B cell (primary cell): ENCODE measurements at regions not wholly inside any gene's neighbourhood (a gene's known extent, or its start where the extent isn't known, plus 50 kb on each side); places are given as distances from the start of the nearest gene placed in this dataset.

Source experiments
- ATAC-seq: fragments of 200-7000 bp; cut with Tn5 transposase; one replicate; pipeline ENCODE4 v1.10.0; 2021; ENCODE audit warnings: low read depth, mild to moderate bottlenecking, moderate number of reproducible peaks, moderate library complexity
- CTCF ChIA-PET: fragments of 350-600 bp; sonication (Branson Sonifier 250); formaldehyde crosslinking; loops from one replicate; lab custom pipeline; 2021; ENCODE audit warnings: antibody characterized with exemption, inconsistent platforms; lab: Charles Lee
- POLR2A ChIA-PET: fragments of 350-600 bp; sonication (Branson Sonifier 250); formaldehyde crosslinking; loops from one replicate; lab custom pipeline; 2021; ENCODE audit warnings: antibody characterized with exemption; lab: Charles Lee
- DNase-seq: peaks from one replicate; pipeline ENCODE4 v3.0.0; 2013
- H2AFZ ChIP-seq: 2 replicates; pipeline ENCODE4 v1.6.1; 2012; ENCODE audit warnings: mild to moderate bottlenecking, low read depth, low read length; ENCODE audit not compliant: insufficient read depth, poor library complexity, severe bottlenecking
- H3K27ac ChIP-seq, 2 donors: 1 replicate in 1 of 2; 2 replicates in 1 of 2; pipeline ENCODE4 v1.5.1; 2012 to 2013; ENCODE audit warnings: low read length in 2 of 2, mild to moderate bottlenecking in 2 of 2, moderate library complexity in 1 of 2
- H3K27me3 ChIP-seq, 4 experiments: fragments of 200-600 bp in 1 of 4; sonication (generic) in 1 of 4; replicated peaks in 1 of 4; 1 replicate in 2 of 4; 2 replicates in 2 of 4; pipeline versions ENCODE4 v1.6.1 to v1.7.0; 2013 to 2016; ENCODE audit warnings: low read length in 3 of 4, mild to moderate bottlenecking in 2 of 4, mixed read lengths in 1 of 4, moderate library complexity in 1 of 4; ENCODE audit not compliant: insufficient read depth in 4 of 4, control insufficient read depth in 3 of 4; ENCODE audit errors: control extremely low read depth in 1 of 4
- H3K36me3 ChIP-seq, 2 experiments: replicated peaks in 1 of 2; 1 replicate in 1 of 2; 2 replicates in 1 of 2; pipeline versions ENCODE4 v1.6.1 to v1.7.1; 2013; ENCODE audit warnings: low read length in 1 of 2; ENCODE audit not compliant: insufficient read depth in 2 of 2, control insufficient read depth in 1 of 2; ENCODE audit errors: control extremely low read depth in 1 of 2, extremely low read depth in 1 of 2
- H3K4me1 ChIP-seq, 2 donors: fragments of 200-600 bp in 1 of 2; sonication (generic) in 1 of 2; 1 replicate in 1 of 2; 2 replicates in 1 of 2; pipeline versions ENCODE4 v1.5.1 to v1.6.1; 2013 to 2017; ENCODE audit warnings: low read length in 2 of 2; ENCODE audit not compliant: control insufficient read depth in 2 of 2, insufficient read depth in 2 of 2
- H3K4me2 ChIP-seq: replicated peaks from 2 replicates; pipeline ENCODE3; 2012; ENCODE audit warnings: mild to moderate bottlenecking, low read depth, low read length; ENCODE audit not compliant: poor library complexity, severe bottlenecking
- H3K4me3 ChIP-seq, 5 experiments: fragments of 200-600 bp in 1 of 5; sonication (generic) in 1 of 5; 1 replicate in 3 of 5; 2 replicates in 2 of 5; pipeline versions ENCODE4 v1.5.1 to v1.7.0; 2011 to 2016; ENCODE audit warnings: low read length in 4 of 5, mild to moderate bottlenecking in 4 of 5, low read depth in 2 of 5, control low read depth in 1 of 5, moderate library complexity in 1 of 5; ENCODE audit not compliant: insufficient read depth in 1 of 5; ENCODE audit errors: control extremely low read depth in 1 of 5, extremely low read depth in 1 of 5
- H3K79me2 ChIP-seq: fragments of 200-600 bp; sonication (generic); one replicate; pipeline ENCODE4 v1.6.0; 2016; ENCODE audit warnings: low read length; ENCODE audit not compliant: control insufficient read depth, insufficient read depth
- H3K9ac ChIP-seq: fragments of 200-600 bp; sonication (generic); 2 replicates; pipeline ENCODE4 v1.6.1; 2017; ENCODE audit warnings: mild to moderate bottlenecking, low read length, moderate library complexity
- H3K9me3 ChIP-seq, 3 donors: one replicate each; pipeline versions ENCODE4 v1.6.1 to v1.7.1; 2013; ENCODE audit warnings: low read length in 2 of 3; ENCODE audit not compliant: control insufficient read depth in 2 of 3, insufficient read depth in 1 of 3; ENCODE audit errors: control extremely low read depth in 1 of 3
- H4K20me1 ChIP-seq: 2 replicates; pipeline ENCODE4 v1.6.0; 2012; ENCODE audit warnings: mild to moderate bottlenecking, low read length; ENCODE audit not compliant: insufficient read depth, control insufficient read depth, poor library complexity, severe bottlenecking
- H3K27ac Mint-ChIP-seq: one replicate; pipeline ENCODE4 v1.8.0; 2021; ENCODE audit warnings: mixed read lengths
- H3K27me3 Mint-ChIP-seq: one replicate; pipeline ENCODE4 v1.8.0; 2021; ENCODE audit warnings: mixed read lengths
- H3K4me1 Mint-ChIP-seq: one replicate; pipeline ENCODE4 v1.8.0; 2021; ENCODE audit warnings: mixed read lengths
- H3K4me3 Mint-ChIP-seq: one replicate; pipeline ENCODE4 v1.8.0; 2021; ENCODE audit warnings: mixed read lengths
- H3K9me3 Mint-ChIP-seq: one replicate; pipeline ENCODE4 v1.8.0; 2022; ENCODE audit warnings: mixed read lengths; ENCODE audit not compliant: insufficient read depth
- EZH2 ChIP-seq: IDR thresholded peaks from 2 replicates; pipeline ENCODE4 v1.6.1; 2012; ENCODE audit warnings: borderline replicate concordance, low read depth, mild to moderate bottlenecking, moderate library complexity, low read length; ENCODE audit not compliant: insufficient read depth, poor library complexity, severe bottlenecking
- WGBS: methylation state at CpG from one replicate; pipeline ENCODE4 v1.1.5; 2013; ENCODE audit warnings: missing lambda C conversion rate; ENCODE audit not compliant: insufficient coverage; 5-methylcytosine and 5-hydroxymethylcytosine counted together
- intact Hi-C: fragments of 100-400 bp; cut with micrococcal nuclease; formaldehyde crosslinking; loops from one replicate; pipeline ENCODE4 v1.10.0; 2022
- TF ChIP-seq, protein P1 (sequence below): fragments of 200-600 bp; IDR thresholded peaks from one replicate; pipeline ENCODE4 v1.8.0; 2022; ENCODE audit warnings: antibody characterized with exemption, mild to moderate bottlenecking

DNA sequence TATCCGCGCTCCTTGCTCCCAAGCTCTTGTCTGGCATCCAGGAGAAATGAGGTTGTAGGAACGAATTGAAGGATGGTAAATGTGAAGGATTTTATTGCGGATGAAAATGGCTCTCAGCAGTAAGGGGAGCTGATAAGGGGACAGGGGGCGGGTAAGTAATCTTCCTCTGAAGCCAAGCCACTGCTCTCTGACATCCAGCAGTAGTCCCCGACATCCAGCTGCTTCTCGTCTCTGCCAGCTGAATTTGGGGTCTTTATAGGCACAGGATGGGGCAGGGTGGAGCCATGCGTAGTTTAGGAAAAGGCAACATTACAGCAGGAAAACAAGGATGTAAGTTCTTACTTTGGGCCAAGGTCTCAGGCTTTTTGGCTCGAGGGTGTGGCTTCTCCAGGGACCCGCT is 1370.1 kb upstream of the RAG2 start:
- no peaks in the 10 kb centered on the region for H3K79me2 ChIP-seq
- ChIA-PET POLR2A (no interaction called here), CTCF (no interaction called here)
- H4K20me1 ChIP-seq: no peaks in the 10 kb centered on the region
- peaks cover 3% of the 10 kb centered on the region for H3K9me3 Mint-ChIP-seq
- no peak overlapping the region for H3K27ac ChIP-seq
- DNase-seq: no peak
- TF ChIP-seq EZH2: no peak
- TF ChIP-seq, protein P1, sequence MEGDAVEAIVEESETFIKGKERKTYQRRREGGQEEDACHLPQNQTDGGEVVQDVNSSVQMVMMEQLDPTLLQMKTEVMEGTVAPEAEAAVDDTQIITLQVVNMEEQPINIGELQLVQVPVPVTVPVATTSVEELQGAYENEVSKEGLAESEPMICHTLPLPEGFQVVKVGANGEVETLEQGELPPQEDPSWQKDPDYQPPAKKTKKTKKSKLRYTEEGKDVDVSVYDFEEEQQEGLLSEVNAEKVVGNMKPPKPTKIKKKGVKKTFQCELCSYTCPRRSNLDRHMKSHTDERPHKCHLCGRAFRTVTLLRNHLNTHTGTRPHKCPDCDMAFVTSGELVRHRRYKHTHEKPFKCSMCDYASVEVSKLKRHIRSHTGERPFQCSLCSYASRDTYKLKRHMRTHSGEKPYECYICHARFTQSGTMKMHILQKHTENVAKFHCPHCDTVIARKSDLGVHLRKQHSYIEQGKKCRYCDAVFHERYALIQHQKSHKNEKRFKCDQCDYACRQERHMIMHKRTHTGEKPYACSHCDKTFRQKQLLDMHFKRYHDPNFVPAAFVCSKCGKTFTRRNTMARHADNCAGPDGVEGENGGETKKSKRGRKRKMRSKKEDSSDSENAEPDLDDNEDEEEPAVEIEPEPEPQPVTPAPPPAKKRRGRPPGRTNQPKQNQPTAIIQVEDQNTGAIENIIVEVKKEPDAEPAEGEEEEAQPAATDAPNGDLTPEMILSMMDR: no peak
- no peak overlapping the region for H3K4me3 ChIP-seq
- H2AFZ ChIP-seq: no peak overlapping the region
- no peak overlapping the region for H3K27ac Mint-ChIP-seq
- H3K4me3 Mint-ChIP-seq: no peak overlapping the region
- H3K4me1 ChIP-seq: no peaks in the 10 kb centered on the region
- H3K36me3 ChIP-seq: no peaks in the 10 kb centered on the region
- no peak for ATAC-seq
- H3K4me2 ChIP-seq: no peak overlapping the region
- H3K27me3 ChIP-seq: no peaks in the 10 kb centered on the region
- peaks cover 0 to 9% (median 0%) of the 10 kb centered on the region in 3 donors for H3K9me3 ChIP-seq
- intact Hi-C loops: no loop called here
- 92% methylated on average over 10 of the region's 10 CpGs for WGBS
- H3K4me1 Mint-ChIP-seq: no peaks in the 10 kb centered on the region
- no peak overlapping the region for H3K9ac ChIP-seq
- no peaks in the 10 kb centered on the region for H3K27me3 Mint-ChIP-seq

DNA sequence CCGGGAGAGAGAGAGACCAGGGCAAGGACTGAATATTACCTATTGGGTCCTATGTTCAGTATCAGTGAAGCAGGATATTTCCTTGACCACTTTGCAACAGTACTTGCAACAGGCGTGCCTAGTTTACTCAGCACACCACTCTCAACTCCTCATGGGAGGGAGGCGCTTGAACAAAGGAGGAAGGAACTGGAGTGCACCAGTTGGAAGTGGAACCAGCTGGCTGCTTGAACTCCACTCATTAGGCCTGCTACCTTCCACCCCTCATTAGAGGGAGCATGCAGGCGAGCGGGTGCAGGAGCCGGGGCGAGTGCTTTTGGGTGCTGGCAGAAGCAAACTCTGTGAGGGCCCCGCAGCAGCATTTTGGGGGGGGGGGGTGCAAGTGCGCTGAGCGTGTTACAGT is 1369.6 kb upstream of the RAG2 start:
- intact Hi-C loops: no loop called here
- peaks cover 0 to 9% (median 0%) of the 10 kb centered on the region in 3 donors for H3K9me3 ChIP-seq

More for the DNA sequence above, 1369.6 kb upstream of the RAG2 start:
- ChIA-PET POLR2A (no interaction called here), CTCF (no interaction called here)
- H3K9me3 Mint-ChIP-seq: peaks cover 3% of the 10 kb centered on the region
- DNase-seq (no peak), ATAC-seq (no peak)
- no peaks in the 10 kb centered on the region for H3K4me1 Mint-ChIP-seq
- H3K27me3 Mint-ChIP-seq: no peaks in the 10 kb centered on the region
- no peak overlapping the region for H3K4me2 ChIP-seq
- H2AFZ ChIP-seq: no peak overlapping the region
- H4K20me1 ChIP-seq: no peaks in the 10 kb centered on the region
- H3K27me3 ChIP-seq: no peaks in the 10 kb centered on the region
- no peaks in the 10 kb centered on the region for H3K79me2 ChIP-seq
- H3K36me3 ChIP-seq: no peaks in the 10 kb centered on the region
- no peak overlapping the region for H3K27ac Mint-ChIP-seq
- no peak overlapping the region for H3K4me3 Mint-ChIP-seq
- WGBS: 96% methylated on average over 7 of the region's 10 CpGs
- no peak overlapping the region for H3K4me3 ChIP-seq
- no peaks in the 10 kb centered on the region for H3K4me1 ChIP-seq
- no peak overlapping the region for H3K27ac ChIP-seq
- no peak for TF ChIP-seq EZH2
- TF ChIP-seq, protein P1: no peak
- no peak overlapping the region for H3K9ac ChIP-seq
